ENCODE measurements at regions not wholly inside any gene's neighbourhood (a gene's known extent, or its start where the extent isn't known, plus 50 kb on each side); places are given as distances from the start of the nearest gene placed in this dataset.

DNA sequence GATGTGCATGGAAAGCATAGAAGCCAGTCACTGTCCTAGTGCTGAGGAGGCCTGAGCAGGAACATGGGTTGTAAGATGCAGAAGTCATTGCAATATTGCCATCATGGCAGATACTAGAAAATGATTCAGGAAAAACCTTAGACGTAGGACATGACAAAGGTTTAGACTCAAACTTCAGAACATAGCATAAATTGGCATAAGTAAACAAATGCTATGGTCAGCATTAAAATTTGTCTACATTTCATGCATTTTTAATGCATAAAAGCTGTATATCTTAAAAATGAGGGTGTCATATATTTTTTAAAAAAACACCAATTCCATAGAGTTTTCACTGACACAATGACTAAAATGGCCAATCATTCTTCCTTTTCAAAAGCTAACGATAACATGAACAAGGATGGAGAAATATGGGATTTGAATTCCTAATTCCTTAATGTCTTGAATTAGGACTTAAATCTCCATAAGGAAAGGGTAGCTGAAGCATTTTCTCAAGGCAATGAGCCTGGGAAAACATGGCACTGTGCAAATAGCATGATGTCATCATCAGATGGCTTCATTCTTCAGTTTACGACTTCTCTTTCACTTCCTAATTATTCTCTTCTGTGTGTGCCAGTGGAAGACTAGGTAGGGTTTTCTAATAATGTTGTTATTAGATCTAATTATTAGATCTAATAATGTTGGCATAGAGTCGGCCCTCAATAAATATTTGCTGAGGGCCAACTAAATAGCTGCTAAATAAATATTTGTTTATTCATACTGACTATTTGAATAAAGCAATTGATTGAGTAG is 125.1 kb upstream of the FRG1 start:
- no peak overlapping the region for H3K27ac ChIP-seq
- no peaks in the 10 kb centered on the region for H3K4me1 ChIP-seq (ENCODE audit: control insufficient read depth in 1 of 2, insufficient read depth in 1 of 2, low read depth in 1 of 2, low read length in 1 of 2)
- no peak overlapping the region for H3K4me3 ChIP-seq (ENCODE audit: low read depth in 1 of 2, low read length in 1 of 2)
- H3K27me3 ChIP-seq = peaks cover 6% of the 10 kb centered on the region
- no peaks in the 10 kb centered on the region for H3K36me3 ChIP-seq
- no peaks in the 10 kb centered on the region for H3K9me3 ChIP-seq
- TF ChIP-seq, protein P1, sequence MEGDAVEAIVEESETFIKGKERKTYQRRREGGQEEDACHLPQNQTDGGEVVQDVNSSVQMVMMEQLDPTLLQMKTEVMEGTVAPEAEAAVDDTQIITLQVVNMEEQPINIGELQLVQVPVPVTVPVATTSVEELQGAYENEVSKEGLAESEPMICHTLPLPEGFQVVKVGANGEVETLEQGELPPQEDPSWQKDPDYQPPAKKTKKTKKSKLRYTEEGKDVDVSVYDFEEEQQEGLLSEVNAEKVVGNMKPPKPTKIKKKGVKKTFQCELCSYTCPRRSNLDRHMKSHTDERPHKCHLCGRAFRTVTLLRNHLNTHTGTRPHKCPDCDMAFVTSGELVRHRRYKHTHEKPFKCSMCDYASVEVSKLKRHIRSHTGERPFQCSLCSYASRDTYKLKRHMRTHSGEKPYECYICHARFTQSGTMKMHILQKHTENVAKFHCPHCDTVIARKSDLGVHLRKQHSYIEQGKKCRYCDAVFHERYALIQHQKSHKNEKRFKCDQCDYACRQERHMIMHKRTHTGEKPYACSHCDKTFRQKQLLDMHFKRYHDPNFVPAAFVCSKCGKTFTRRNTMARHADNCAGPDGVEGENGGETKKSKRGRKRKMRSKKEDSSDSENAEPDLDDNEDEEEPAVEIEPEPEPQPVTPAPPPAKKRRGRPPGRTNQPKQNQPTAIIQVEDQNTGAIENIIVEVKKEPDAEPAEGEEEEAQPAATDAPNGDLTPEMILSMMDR (IDR thresholded peaks at IDR 0.05) = no peak

DNA sequence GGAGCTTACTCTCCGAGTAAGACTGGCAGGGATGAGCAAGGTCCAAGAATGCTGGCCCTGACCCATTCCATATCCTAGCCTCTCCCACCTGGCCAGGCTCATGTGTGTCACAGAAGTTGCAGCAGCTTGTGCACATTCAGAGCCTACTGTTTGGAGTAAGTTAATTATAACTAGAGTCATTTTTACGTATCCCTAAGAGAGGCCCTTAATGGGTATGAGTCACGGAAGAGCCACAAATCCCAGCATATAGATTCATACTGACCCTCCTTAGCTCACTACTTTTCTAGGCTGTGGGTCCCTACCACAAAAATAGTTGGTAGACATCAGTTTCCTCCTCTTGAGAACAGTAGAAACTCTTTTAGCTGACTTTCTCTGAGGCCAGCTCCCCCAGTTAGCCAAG is 118.3 kb upstream of the FRG1 start:
- Histone ChIP-seq H3K4me3 (ENCODE audit: low read depth in 1 of 2, low read length in 1 of 2) (no peak overlapping the region), H3K4me1 (ENCODE audit: control insufficient read depth in 1 of 2, insufficient read depth in 1 of 2, low read depth in 1 of 2, low read length in 1 of 2) (no peaks in the 10 kb centered on the region), H3K36me3 (no peaks in the 10 kb centered on the region), H3K27ac (no peak overlapping the region), H3K27me3 (no peaks in the 10 kb centered on the region), H3K9me3 (no peaks in the 10 kb centered on the region)
- TF ChIP-seq, protein P1 (IDR thresholded peaks at IDR 0.05) = no peak

DNA sequence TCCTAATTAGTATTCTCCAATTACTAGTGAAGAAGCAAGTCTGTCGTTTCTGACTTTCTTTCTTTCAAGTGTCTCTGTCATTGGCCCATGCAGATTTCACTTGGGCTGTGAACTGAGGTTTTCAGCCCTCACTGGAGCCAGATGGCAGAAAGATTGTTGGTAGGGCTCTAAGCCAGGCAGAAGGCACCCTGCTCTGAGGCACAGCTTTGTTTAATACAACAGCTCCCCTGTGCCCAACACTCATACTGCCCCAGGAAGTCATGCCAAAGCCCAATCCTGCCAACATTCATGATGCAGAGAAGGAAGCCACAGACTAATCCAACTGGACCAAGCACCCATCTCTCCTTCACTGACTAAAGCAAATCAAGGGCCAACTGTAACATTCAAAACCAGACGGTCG is 117.1 kb upstream of the FRG1 start:
- Histone ChIP-seq H3K4me1 (ENCODE audit: control insufficient read depth in 1 of 2, insufficient read depth in 1 of 2, low read depth in 1 of 2, low read length in 1 of 2) (no peaks in the 10 kb centered on the region), H3K27me3 (no peaks in the 10 kb centered on the region), H3K27ac (no peak overlapping the region), H3K36me3 (no peaks in the 10 kb centered on the region), H3K4me3 (ENCODE audit: low read depth in 1 of 2, low read length in 1 of 2) (no peak overlapping the region), H3K9me3 (no peaks in the 10 kb centered on the region)
- TF ChIP-seq, protein P1 (IDR thresholded peaks at IDR 0.05) = no peak

DNA sequence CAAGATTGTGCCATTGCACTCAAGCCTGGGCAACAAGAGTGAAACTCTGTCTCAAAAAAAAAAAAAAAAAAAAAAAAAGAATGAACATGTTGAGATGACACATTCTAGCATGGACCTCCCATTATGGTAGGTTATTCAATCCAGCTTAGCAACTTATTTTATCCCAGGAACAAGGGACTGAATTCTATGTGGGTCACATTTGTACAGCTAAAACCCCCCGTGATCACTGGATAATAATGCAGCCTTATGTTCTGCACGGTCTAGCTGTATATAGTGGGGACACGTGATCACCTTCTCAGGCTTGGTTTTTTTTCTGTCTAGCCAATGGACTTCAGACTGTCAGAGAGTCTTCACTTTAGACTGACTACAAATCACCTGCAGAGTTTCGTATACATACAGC is 115.2 kb upstream of the FRG1 start:
- H3K36me3 ChIP-seq = no peaks in the 10 kb centered on the region
- H3K4me3 ChIP-seq (ENCODE audit: low read depth in 1 of 2, low read length in 1 of 2) = no peak overlapping the region
- H3K27me3 ChIP-seq = no peaks in the 10 kb centered on the region
- H3K9me3 ChIP-seq = no peaks in the 10 kb centered on the region
- no peak overlapping the region for H3K27ac ChIP-seq
- TF ChIP-seq, protein P1 (IDR thresholded peaks at IDR 0.05) = no peak
- H3K4me1 ChIP-seq (ENCODE audit: control insufficient read depth in 1 of 2, insufficient read depth in 1 of 2, low read depth in 1 of 2, low read length in 1 of 2) = no peaks in the 10 kb centered on the region

DNA sequence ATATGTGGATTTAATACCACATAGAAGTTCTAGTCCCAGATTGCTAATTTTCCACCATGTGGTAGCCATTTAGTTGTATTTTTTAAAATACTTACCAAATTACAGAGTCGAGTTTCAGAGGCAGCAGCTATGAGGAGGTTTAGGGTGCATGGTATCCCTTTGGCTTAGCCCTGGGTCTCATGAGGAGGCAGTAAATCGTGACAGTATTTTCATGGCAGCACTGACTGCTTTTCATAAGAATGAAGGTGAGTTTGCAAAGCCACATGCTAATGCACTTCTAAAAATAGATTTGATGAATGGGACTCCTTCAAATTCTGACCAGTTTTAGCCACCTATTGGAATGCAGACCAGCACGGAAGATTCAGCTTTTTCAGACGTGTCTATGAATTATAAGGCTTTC is 114.0 kb upstream of the FRG1 start:
- H3K9me3 ChIP-seq = no peaks in the 10 kb centered on the region
- no peaks in the 10 kb centered on the region for H3K27me3 ChIP-seq
- H3K4me3 ChIP-seq (ENCODE audit: low read depth in 1 of 2, low read length in 1 of 2) = no peak overlapping the region
- no peaks in the 10 kb centered on the region for H3K36me3 ChIP-seq
- TF ChIP-seq, protein P1 (IDR thresholded peaks at IDR 0.05) = no peak
- no peak overlapping the region for H3K27ac ChIP-seq
- no peaks in the 10 kb centered on the region for H3K4me1 ChIP-seq (ENCODE audit: control insufficient read depth in 1 of 2, insufficient read depth in 1 of 2, low read depth in 1 of 2, low read length in 1 of 2)

All from neutrophil (primary cell).